ENCODE measurements at regions not wholly inside any gene's neighbourhood (a gene's known extent, or its start where the extent isn't known, plus 50 kb on each side); places are given as distances from the start of the nearest gene placed in this dataset.

DNA sequence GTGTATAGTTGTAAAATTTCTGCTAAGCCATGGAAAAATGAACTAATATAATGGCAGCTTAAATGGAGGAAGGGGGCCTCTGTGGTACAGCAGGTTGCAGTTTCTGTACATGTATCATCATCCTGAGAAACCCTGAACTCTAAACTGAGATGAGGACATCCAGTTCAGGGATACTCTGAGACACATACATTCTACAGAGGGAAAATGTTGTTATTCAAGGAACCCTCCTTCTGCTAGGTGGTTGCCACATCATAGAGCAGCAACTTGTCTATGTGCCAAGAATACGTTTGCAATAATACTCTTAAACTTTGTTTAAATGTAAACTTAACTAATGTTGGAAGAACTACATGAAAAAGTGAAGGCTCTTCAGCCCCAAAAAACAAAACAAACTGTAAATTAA lies 1310.8 kb upstream of the WWC1 start:
- TF ChIP-seq EP300 (conservative IDR thresholded peaks at IDR 0.05; ENCODE audit: poor library complexity, severe bottlenecking) (no peak), POLR2AphosphoS5 (IDR thresholded peaks at IDR 0.05) (no peak), EZH2 (IDR thresholded peaks at IDR 0.05; ENCODE audit: borderline replicate concordance, insufficient read depth, low read length, poor library complexity, severe bottlenecking) (no peak), REST (IDR thresholded peaks at IDR 0.05; ENCODE audit: borderline replicate concordance) (no peak)
- TF ChIP-seq, protein P1, sequence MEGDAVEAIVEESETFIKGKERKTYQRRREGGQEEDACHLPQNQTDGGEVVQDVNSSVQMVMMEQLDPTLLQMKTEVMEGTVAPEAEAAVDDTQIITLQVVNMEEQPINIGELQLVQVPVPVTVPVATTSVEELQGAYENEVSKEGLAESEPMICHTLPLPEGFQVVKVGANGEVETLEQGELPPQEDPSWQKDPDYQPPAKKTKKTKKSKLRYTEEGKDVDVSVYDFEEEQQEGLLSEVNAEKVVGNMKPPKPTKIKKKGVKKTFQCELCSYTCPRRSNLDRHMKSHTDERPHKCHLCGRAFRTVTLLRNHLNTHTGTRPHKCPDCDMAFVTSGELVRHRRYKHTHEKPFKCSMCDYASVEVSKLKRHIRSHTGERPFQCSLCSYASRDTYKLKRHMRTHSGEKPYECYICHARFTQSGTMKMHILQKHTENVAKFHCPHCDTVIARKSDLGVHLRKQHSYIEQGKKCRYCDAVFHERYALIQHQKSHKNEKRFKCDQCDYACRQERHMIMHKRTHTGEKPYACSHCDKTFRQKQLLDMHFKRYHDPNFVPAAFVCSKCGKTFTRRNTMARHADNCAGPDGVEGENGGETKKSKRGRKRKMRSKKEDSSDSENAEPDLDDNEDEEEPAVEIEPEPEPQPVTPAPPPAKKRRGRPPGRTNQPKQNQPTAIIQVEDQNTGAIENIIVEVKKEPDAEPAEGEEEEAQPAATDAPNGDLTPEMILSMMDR (IDR thresholded peaks at IDR 0.05; ENCODE audit: poor library complexity, severe bottlenecking): no peak
